GM21737 (cell line): ENCODE measurements at regions not wholly inside any gene's neighbourhood (a gene's known extent, or its start where the extent isn't known, plus 50 kb on each side); places are given as distances from the start of the nearest gene placed in this dataset.
A peak's percentile ranks its signal among the peaks of the same experiment; 100 is the strongest.
"Not testable (repeated sequence)": the region's sequence is repeated elsewhere in the genome, so short reads cannot be mapped to it uniquely, and the experiment has no call there.

Source experiments
- ATAC-seq: cut with Tn5 transposase; IDR thresholded peaks from one replicate; pipeline ENCODE4 v1.9.1; 2021; ENCODE audit warnings: mild to moderate bottlenecking, moderate library complexity; ENCODE audit not compliant: unreplicated experiment

GRCh38 chr6:106802139-106802538, 172.4 kb downstream of the CD24 start:
- ATAC-seq, result no peak

GRCh38 chr6:106801256-106801655, 171.9 kb downstream of the QRSL1 start:
- ATAC-seq, result no peak

GRCh38 chr6:106800379-106800778, 171.0 kb downstream of the QRSL1 start:
- no peak for ATAC-seq

- peak; percentile 78 for ATAC-seq
Observed at GRCh38 chr6:106799031-106799894, 169.9 kb downstream of the QRSL1 start.

GRCh38 chr6:106797186-106797585, 167.8 kb downstream of the QRSL1 start:
- ATAC-seq, result no peak

- ATAC-seq, result no peak
Observed at GRCh38 chr6:106796781-106797180, 167.4 kb downstream of the QRSL1 start.

- no peak for ATAC-seq
Observed at GRCh38 chr6:106794129-106794528, 164.8 kb downstream of the QRSL1 start.

- ATAC-seq, result no peak
Observed at GRCh38 chr6:106792536-106793236, 163.3 kb downstream of the QRSL1 start.

GRCh38 chr6:106790935-106791334, 161.6 kb downstream of the QRSL1 start:
- no peak for ATAC-seq

- ATAC-seq, result no peak
Observed at GRCh38 chr6:106790149-106790770, 160.9 kb downstream of the QRSL1 start.

- ATAC-seq, result no peak
Observed at GRCh38 chr6:106789428-106790148, 160.2 kb downstream of the QRSL1 start.

GRCh38 chr6:106788761-106789160, 159.4 kb downstream of the QRSL1 start:
- no peak for ATAC-seq

- ATAC-seq, result no peak
Observed at GRCh38 chr6:106787327-106788196, 158.2 kb downstream of the QRSL1 start.

GRCh38 chr6:106785298-106785697, 155.9 kb downstream of the QRSL1 start:
- ATAC-seq, result no peak

GRCh38 chr6:106783640-106784566, 154.5 kb downstream of the QRSL1 start:
- ATAC-seq, result no peak

- no peak for ATAC-seq
Observed at GRCh38 chr6:106782536-106783285, 153.3 kb downstream of the QRSL1 start.

GRCh38 chr6:106779552-106779951, 150.2 kb downstream of the QRSL1 start:
- ATAC-seq, result not testable (repeated sequence)

GRCh38 chr6:106778943-106779342, 149.6 kb downstream of the QRSL1 start:
- no peak for ATAC-seq
